HCT116 (cell line): ENCODE measurements at regions not wholly inside any gene's neighbourhood (a gene's known extent, or its start where the extent isn't known, plus 50 kb on each side); places are given as distances from the start of the nearest gene placed in this dataset.

Experiments used
- ATAC-seq: fragments of 200-7000 bp; cut with Tn5 transposase; 2 replicates; pipeline ENCODE4 v1.9.1; 2020; ENCODE audit warnings: mild to moderate bottlenecking, moderate library complexity
- BruUV-seq: library from RNA; stranded (reverse); fragments of 400-500 nt; replicated peaks from 2 replicates; lab custom pipeline; 2021; lab: Mats Ljungman, UMichigan
- CTCF ChIA-PET: fragments of 300-600 bp; sonication (Branson Sonifier 250); formaldehyde crosslinking; loops from one replicate; lab custom pipeline; 2021; ENCODE audit warnings: antibody characterized with exemption; lab: Charles Lee
- POLR2A ChIA-PET: fragments of 300-600, 350-600 bp; sonication (Branson Sonifier 250); formaldehyde crosslinking; loops from one replicate; lab custom pipeline; 2021; ENCODE audit warnings: antibody characterized with exemption; lab: Charles Lee
- RAD21 ChIA-PET, 2 experiments: fragments of 300-600 bp; sonication (Branson Sonifier 250); formaldehyde crosslinking; loops; one replicate each; lab custom pipeline; 2023; ENCODE audit warnings: low total read pairs in 2 of 2; ENCODE audit not compliant: uncharacterized antibody in 2 of 2, unreplicated experiment in 2 of 2, low non-redundant PET in 1 of 2; lab: Charles Lee
- DNase-seq: peaks from one replicate; pipeline ENCODE4 v3.0.0-alpha.2; 2010; ENCODE audit warnings: low read depth, low spot score
- H2AFZ ChIP-seq: fragments of 200-600 bp; shearing (Covaris generic), sonication (generic); 2 replicates; pipeline ENCODE4 v1.6.1; 2017; ENCODE audit warnings: low read depth, mixed run types, mixed read lengths, antibody characterized with exemption, low read length; ENCODE audit not compliant: poor library complexity, severe bottlenecking
- H3K27ac ChIP-seq: 2 replicates; pipeline ENCODE4 v1.5.1; 2012; ENCODE audit warnings: low read depth, low read length
- H3K27me3 ChIP-seq: fragments of 200-600 bp; sonication (generic); 2 replicates; pipeline ENCODE4 v1.6.1; 2016; ENCODE audit warnings: mixed run types, low read length, mixed read lengths; ENCODE audit not compliant: insufficient read depth
- H3K36me3 ChIP-seq, 2 experiments: fragments of 200-500 bp in 1 of 2; fragments of 200-600 bp in 1 of 2; sonication (Bioruptor generic) in 1 of 2; sonication (generic) in 1 of 2; 2 replicates each; pipeline versions ENCODE4 v1.5.1 to v1.6.1; 2014 to 2016; ENCODE audit warnings: low read length in 2 of 2, inconsistent platforms in 1 of 2, mixed read lengths in 1 of 2, mixed run types in 1 of 2; ENCODE audit not compliant: insufficient read depth in 2 of 2, control insufficient read depth in 1 of 2
- H3K4me1 ChIP-seq, 2 experiments: fragments of 200-600 bp in 1 of 2; sonication (generic) in 1 of 2; 2 replicates each; pipeline versions ENCODE4 v1.5.1 to v1.6.1; 2012 to 2017; ENCODE audit warnings: low read length in 2 of 2, inconsistent platforms in 1 of 2, mild to moderate bottlenecking in 1 of 2, mixed read lengths in 1 of 2, mixed run types in 1 of 2, moderate library complexity in 1 of 2; ENCODE audit not compliant: insufficient read depth in 2 of 2, control insufficient read depth in 1 of 2
- H3K4me2 ChIP-seq: fragments of 200-600 bp; sonication (generic); 2 replicates; pipeline ENCODE4 v1.6.1; 2017; ENCODE audit warnings: mixed run types, low read length, mixed read lengths
- H3K4me3 ChIP-seq, 2 experiments: fragments of 200-600 bp in 1 of 2; sonication (generic) in 1 of 2; replicated peaks in 1 of 2; 2 replicates each; pipeline ENCODE4 v1.5.1; 2011 to 2016; ENCODE audit warnings: low read length in 2 of 2, control low read depth in 1 of 2, low read depth in 1 of 2, mild to moderate bottlenecking in 1 of 2, mixed read lengths in 1 of 2, mixed run types in 1 of 2
- H3K79me2 ChIP-seq: fragments of 200-600 bp; sonication (generic); 2 replicates; pipeline ENCODE4 v1.6.1; 2017; ENCODE audit warnings: mild to moderate bottlenecking, mixed run types, low read length, moderate library complexity, mixed read lengths; ENCODE audit not compliant: insufficient read depth
- H3K9ac ChIP-seq: fragments of 200-600 bp; sonication (generic); 2 replicates; pipeline ENCODE4 v1.6.1; 2016; ENCODE audit warnings: low read length, mixed read lengths
- H3K9me2 ChIP-seq: fragments of 200-600 bp; sonication (generic), shearing (Covaris generic); 2 replicates; pipeline ENCODE4 v1.6.1; 2017; ENCODE audit warnings: mixed run types, mild to moderate bottlenecking, moderate library complexity; ENCODE audit not compliant: insufficient read depth
- H3K9me3 ChIP-seq, 2 experiments: fragments of 200-500 bp in 1 of 2; fragments of 200-600 bp in 1 of 2; sonication (Bioruptor generic) in 1 of 2; sonication (generic) in 1 of 2; 2 replicates each; pipeline ENCODE4 v1.6.1; 2014 to 2017; ENCODE audit warnings: low read length in 2 of 2, mixed read lengths in 2 of 2, inconsistent platforms in 1 of 2, low read depth in 1 of 2, mild to moderate bottlenecking in 1 of 2, mixed run types in 1 of 2, moderate library complexity in 1 of 2; ENCODE audit not compliant: control insufficient read depth in 1 of 2, insufficient read depth in 1 of 2
- H4K20me1 ChIP-seq: fragments of 200-600 bp; sonication (generic), shearing (Covaris generic); 2 replicates; pipeline ENCODE4 v1.6.1; 2017; ENCODE audit warnings: mixed run types, mild to moderate bottlenecking, moderate library complexity; ENCODE audit not compliant: insufficient read depth
- CBX3 ChIP-seq: IDR thresholded peaks from 2 replicates; pipeline ENCODE4 v1.6.1; 2012; ENCODE audit warnings: low read depth
- CEBPB ChIP-seq: IDR thresholded peaks from 2 replicates; pipeline ENCODE4 v1.6.1; 2012; ENCODE audit warnings: low read depth
- ELF1 ChIP-seq: IDR thresholded peaks from 2 replicates; pipeline ENCODE4 v1.6.1; 2012; ENCODE audit warnings: low read depth, borderline replicate concordance
- FOSL1 ChIP-seq: IDR thresholded peaks from 2 replicates; pipeline ENCODE4 v1.6.1; 2012; ENCODE audit warnings: low read depth
- JUND ChIP-seq: IDR thresholded peaks from 2 replicates; pipeline ENCODE4 v1.6.1; 2012
- POLR2A ChIP-seq: IDR thresholded peaks from 2 replicates; pipeline ENCODE4 v1.7.0; 2011; ENCODE audit warnings: borderline replicate concordance; ENCODE audit not compliant: insufficient read depth, insufficient read length; ENCODE audit errors: extremely low read depth
- POLR2AphosphoS5 ChIP-seq: IDR thresholded peaks from 2 replicates; pipeline ENCODE4 v1.6.1; 2011; ENCODE audit warnings: mild to moderate bottlenecking, low read depth, low read length, moderate library complexity
- RAD21 ChIP-seq: IDR thresholded peaks from 2 replicates; pipeline ENCODE4 v1.6.1; 2012; ENCODE audit warnings: low read depth, mild to moderate bottlenecking
- SIN3A ChIP-seq: IDR thresholded peaks from 2 replicates; pipeline ENCODE4 v1.6.1; 2012; ENCODE audit warnings: low read depth
- SP1 ChIP-seq: IDR thresholded peaks from 2 replicates; pipeline ENCODE4 v1.6.1; 2012; ENCODE audit warnings: low read depth
- SRF ChIP-seq: IDR thresholded peaks from 2 replicates; pipeline ENCODE4 v1.6.1; 2012; ENCODE audit warnings: low read depth
- TCF7L2 ChIP-seq: IDR thresholded peaks from 2 replicates; pipeline ENCODE4 v1.7.0; 2011; ENCODE audit warnings: borderline replicate concordance, inconsistent platforms; ENCODE audit not compliant: insufficient read depth, insufficient read length; ENCODE audit errors: extremely low read depth
- YY1 ChIP-seq: IDR thresholded peaks from 2 replicates; pipeline ENCODE4 v1.6.1; 2011; ENCODE audit warnings: low read length, low read depth, moderate library complexity, mild to moderate bottlenecking; ENCODE audit not compliant: insufficient replicate concordance; ENCODE audit errors: extremely low read depth
- ZFX ChIP-seq: fragments of 450-650 bp; IDR thresholded peaks from 2 replicates; pipeline ENCODE4 v1.6.1; 2017
- ZNF274 ChIP-seq: fragments of 200-500 bp; sonication (Bioruptor generic); IDR thresholded peaks from 2 replicates; pipeline ENCODE4 v1.6.1; 2014; ENCODE audit warnings: mild to moderate bottlenecking, low read depth, low read length, inconsistent platforms
- intact Hi-C: fragments of 100-400 bp; cut with micrococcal nuclease; formaldehyde crosslinking; loops from 2 replicates; pipeline ENCODE4 v1.10.0; 2022
- TF ChIP-seq, protein P1 (sequence below): IDR thresholded peaks from 2 replicates; pipeline ENCODE4 v1.6.1; 2011; ENCODE audit warnings: mild to moderate bottlenecking, low read length, moderate library complexity; ENCODE audit not compliant: insufficient replicate concordance; ENCODE audit errors: extremely low read depth
- TF ChIP-seq, protein P2 (sequence below): IDR thresholded peaks from 2 replicates; pipeline ENCODE4 v1.6.1; 2012; ENCODE audit warnings: low read depth
- TF ChIP-seq, protein P3 (sequence below): IDR thresholded peaks from 2 replicates; pipeline ENCODE4 v1.6.1; 2012
- TF ChIP-seq, protein P4 (sequence below): IDR thresholded peaks from 2 replicates; pipeline ENCODE4 v1.6.1; 2012

DNA sequence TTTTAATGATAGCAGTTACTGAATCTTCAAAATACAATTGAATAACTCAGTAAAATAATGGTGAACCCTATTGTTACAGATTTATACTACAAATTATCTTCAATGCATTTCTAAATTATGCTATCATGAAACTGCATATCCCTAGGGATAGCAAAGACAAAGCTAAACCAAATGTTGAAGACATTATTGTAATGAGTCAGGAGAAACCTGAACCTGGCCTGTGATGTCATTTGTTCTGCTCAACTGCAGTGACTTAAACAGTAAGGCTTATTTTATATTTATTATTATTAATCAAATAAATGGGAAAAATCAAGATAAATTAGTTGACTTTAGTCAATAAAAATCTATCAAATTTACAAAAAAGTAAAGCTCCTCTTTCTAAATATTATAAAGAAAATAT, 100.3 kb downstream of the UCHL5 start:
- no peaks in the 10 kb centered on the region for H3K9me3 ChIP-seq
- no peak for ATAC-seq
- no peaks in the 10 kb centered on the region; the same call in 1 of the 2 replicates for H3K79me2 ChIP-seq
- H4K20me1 ChIP-seq = no peaks in the 10 kb centered on the region
- H3K4me2 ChIP-seq = no peak overlapping the region
- DNase-seq = no peak
- H3K4me3 ChIP-seq = no peak overlapping the region
- peaks cover 0 to 4% of the 10 kb centered on the region in 2 experiments; a peak in 1 of 4 replicates for H3K4me1 ChIP-seq
- no peak overlapping the region for H3K27ac ChIP-seq
- CTCF ChIA-PET = no interaction called here
- TF ChIP-seq, protein P1, sequence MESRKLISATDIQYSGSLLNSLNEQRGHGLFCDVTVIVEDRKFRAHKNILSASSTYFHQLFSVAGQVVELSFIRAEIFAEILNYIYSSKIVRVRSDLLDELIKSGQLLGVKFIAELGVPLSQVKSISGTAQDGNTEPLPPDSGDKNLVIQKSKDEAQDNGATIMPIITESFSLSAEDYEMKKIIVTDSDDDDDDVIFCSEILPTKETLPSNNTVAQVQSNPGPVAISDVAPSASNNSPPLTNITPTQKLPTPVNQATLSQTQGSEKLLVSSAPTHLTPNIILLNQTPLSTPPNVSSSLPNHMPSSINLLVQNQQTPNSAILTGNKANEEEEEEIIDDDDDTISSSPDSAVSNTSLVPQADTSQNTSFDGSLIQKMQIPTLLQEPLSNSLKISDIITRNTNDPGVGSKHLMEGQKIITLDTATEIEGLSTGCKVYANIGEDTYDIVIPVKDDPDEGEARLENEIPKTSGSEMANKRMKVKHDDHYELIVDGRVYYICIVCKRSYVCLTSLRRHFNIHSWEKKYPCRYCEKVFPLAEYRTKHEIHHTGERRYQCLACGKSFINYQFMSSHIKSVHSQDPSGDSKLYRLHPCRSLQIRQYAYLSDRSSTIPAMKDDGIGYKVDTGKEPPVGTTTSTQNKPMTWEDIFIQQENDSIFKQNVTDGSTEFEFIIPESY = no peak
- TF ChIP-seq YY1 = no peak
- no peak for TF ChIP-seq ZNF274
- TF ChIP-seq, protein P2, sequence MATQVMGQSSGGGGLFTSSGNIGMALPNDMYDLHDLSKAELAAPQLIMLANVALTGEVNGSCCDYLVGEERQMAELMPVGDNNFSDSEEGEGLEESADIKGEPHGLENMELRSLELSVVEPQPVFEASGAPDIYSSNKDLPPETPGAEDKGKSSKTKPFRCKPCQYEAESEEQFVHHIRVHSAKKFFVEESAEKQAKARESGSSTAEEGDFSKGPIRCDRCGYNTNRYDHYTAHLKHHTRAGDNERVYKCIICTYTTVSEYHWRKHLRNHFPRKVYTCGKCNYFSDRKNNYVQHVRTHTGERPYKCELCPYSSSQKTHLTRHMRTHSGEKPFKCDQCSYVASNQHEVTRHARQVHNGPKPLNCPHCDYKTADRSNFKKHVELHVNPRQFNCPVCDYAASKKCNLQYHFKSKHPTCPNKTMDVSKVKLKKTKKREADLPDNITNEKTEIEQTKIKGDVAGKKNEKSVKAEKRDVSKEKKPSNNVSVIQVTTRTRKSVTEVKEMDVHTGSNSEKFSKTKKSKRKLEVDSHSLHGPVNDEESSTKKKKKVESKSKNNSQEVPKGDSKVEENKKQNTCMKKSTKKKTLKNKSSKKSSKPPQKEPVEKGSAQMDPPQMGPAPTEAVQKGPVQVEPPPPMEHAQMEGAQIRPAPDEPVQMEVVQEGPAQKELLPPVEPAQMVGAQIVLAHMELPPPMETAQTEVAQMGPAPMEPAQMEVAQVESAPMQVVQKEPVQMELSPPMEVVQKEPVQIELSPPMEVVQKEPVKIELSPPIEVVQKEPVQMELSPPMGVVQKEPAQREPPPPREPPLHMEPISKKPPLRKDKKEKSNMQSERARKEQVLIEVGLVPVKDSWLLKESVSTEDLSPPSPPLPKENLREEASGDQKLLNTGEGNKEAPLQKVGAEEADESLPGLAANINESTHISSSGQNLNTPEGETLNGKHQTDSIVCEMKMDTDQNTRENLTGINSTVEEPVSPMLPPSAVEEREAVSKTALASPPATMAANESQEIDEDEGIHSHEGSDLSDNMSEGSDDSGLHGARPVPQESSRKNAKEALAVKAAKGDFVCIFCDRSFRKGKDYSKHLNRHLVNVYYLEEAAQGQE = no peak
- TF ChIP-seq POLR2A = no peak
- TF ChIP-seq ZFX = no peak
- TF ChIP-seq RAD21 = no peak
- TF ChIP-seq SRF = no peak
- no peak for TF ChIP-seq TCF7L2
- TF ChIP-seq CBX3 = no peak
- TF ChIP-seq, protein P3, sequence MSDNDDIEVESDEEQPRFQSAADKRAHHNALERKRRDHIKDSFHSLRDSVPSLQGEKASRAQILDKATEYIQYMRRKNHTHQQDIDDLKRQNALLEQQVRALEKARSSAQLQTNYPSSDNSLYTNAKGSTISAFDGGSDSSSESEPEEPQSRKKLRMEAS = no peak
- TF ChIP-seq, protein P4, sequence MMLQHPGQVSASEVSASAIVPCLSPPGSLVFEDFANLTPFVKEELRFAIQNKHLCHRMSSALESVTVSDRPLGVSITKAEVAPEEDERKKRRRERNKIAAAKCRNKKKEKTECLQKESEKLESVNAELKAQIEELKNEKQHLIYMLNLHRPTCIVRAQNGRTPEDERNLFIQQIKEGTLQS = no peak
- no peak for TF ChIP-seq SP1
- no peak for TF ChIP-seq SIN3A
- TF ChIP-seq POLR2AphosphoS5 = no peak
- no peak for TF ChIP-seq ELF1
- no peak for TF ChIP-seq JUND
- TF ChIP-seq FOSL1 = no peak
- no peak for TF ChIP-seq CEBPB
- POLR2A ChIA-PET = no interaction called here
- intact Hi-C loops = no loop called here
- peaks cover 0 to 21% of the 10 kb centered on the region in 2 experiments; a peak in 2 of 4 replicates for H3K36me3 ChIP-seq
- no peaks in the 10 kb centered on the region for H3K27me3 ChIP-seq
- H3K9me2 ChIP-seq = no peaks in the 10 kb centered on the region
- RAD21 ChIA-PET = no interaction called here
- BruUV-seq = no TSS peak
- no peak overlapping the region for H2AFZ ChIP-seq
- H3K9ac ChIP-seq = no peak overlapping the region
